Natural killer cell (primary cell): ENCODE measurements at regions not wholly inside any gene's neighbourhood (a gene's known extent, or its start where the extent isn't known, plus 50 kb on each side); places are given as distances from the start of the nearest gene placed in this dataset.

Experiments used
- ATAC-seq, 3 donors: fragments of 150-1000 bp in 2 of 3; fragments of 200-7000 bp in 1 of 3; cut with Tn5 transposase; 1 replicate in 1 of 3; 2 replicates in 2 of 3; pipeline ENCODE4 v1.10.0; 2021; ENCODE audit warnings: mild to moderate bottlenecking in 2 of 3, moderate library complexity in 2 of 3
- DNase-seq, 2 donors: peaks; one replicate each; pipeline versions ENCODE4 v3.0.0 to v3.0.0-alpha.2; 2013 to 2021; ENCODE audit warnings: mixed read lengths in 1 of 2
- H3K27ac ChIP-seq: one replicate; pipeline ENCODE4 v1.5.1; 2013; ENCODE audit warnings: mild to moderate bottlenecking, low read length
- H3K27me3 ChIP-seq: one replicate; pipeline ENCODE4 v1.6.1; 2013; ENCODE audit warnings: low read length; ENCODE audit not compliant: control insufficient read depth, insufficient read depth
- H3K36me3 ChIP-seq: one replicate; pipeline ENCODE4 v1.6.1; 2013; ENCODE audit warnings: low read length; ENCODE audit not compliant: control insufficient read depth, insufficient read depth
- H3K4me1 ChIP-seq: one replicate; pipeline ENCODE4 v1.6.1; 2013; ENCODE audit warnings: low read length; ENCODE audit not compliant: control insufficient read depth, insufficient read depth
- H3K4me3 ChIP-seq: one replicate; pipeline ENCODE4 v1.5.1; 2013; ENCODE audit warnings: low read length
- H3K9me3 ChIP-seq: one replicate; pipeline ENCODE4 v1.6.1; 2013; ENCODE audit warnings: low read length; ENCODE audit not compliant: control insufficient read depth, insufficient read depth
- H3K27ac Mint-ChIP-seq, 2 donors: one replicate each; pipeline ENCODE4 v1.8.0; 2022; ENCODE audit warnings: mild to moderate bottlenecking in 2 of 2, mixed read lengths in 2 of 2, moderate library complexity in 1 of 2
- H3K27me3 Mint-ChIP-seq, 2 donors: one replicate each; pipeline ENCODE4 v1.8.0; 2022; ENCODE audit warnings: low read depth in 2 of 2, mixed read lengths in 2 of 2
- H3K36me3 Mint-ChIP-seq: one replicate; pipeline ENCODE4 v1.8.0; 2022; ENCODE audit warnings: mixed read lengths
- H3K4me1 Mint-ChIP-seq, 2 donors: one replicate each; pipeline ENCODE4 v1.8.0; 2022; ENCODE audit warnings: mixed read lengths in 2 of 2
- H3K4me3 Mint-ChIP-seq: one replicate; pipeline ENCODE4 v1.8.0; 2022; ENCODE audit warnings: mild to moderate bottlenecking, moderate library complexity, mixed read lengths
- H3K9me3 Mint-ChIP-seq, 2 donors: one replicate each; pipeline ENCODE4 v1.8.0; 2022; ENCODE audit warnings: mixed read lengths in 2 of 2
- CTCF ChIP-seq: fragments of 200-600 bp; IDR thresholded peaks from one replicate; pipeline ENCODE4 v1.8.0; 2022; ENCODE audit warnings: antibody characterized with exemption
- WGBS: methylation state at CpG from one replicate; pipeline ENCODE4 v1.1.7; 2013; ENCODE audit warnings: missing lambda C conversion rate; ENCODE audit not compliant: insufficient coverage; 5-methylcytosine and 5-hydroxymethylcytosine counted together
- intact Hi-C: fragments of 100-400 bp; cut with micrococcal nuclease; formaldehyde crosslinking; loops from one replicate; pipeline ENCODE4 v1.14.2; 2022

- Histone ChIP-seq H3K27me3 (no peaks in the 10 kb centered on the region), H3K36me3 (no peaks in the 10 kb centered on the region), H3K27ac (no peak overlapping the region), H3K9me3 (no peaks in the 10 kb centered on the region), H3K4me1 (no peaks in the 10 kb centered on the region), H3K4me3 (no peak overlapping the region)
- H3K4me3 Mint-ChIP-seq, result no peak overlapping the region
- no peak overlapping the region for H3K27ac Mint-ChIP-seq
- peaks cover 24 to 25% of the 10 kb centered on the region in 2 donors for H3K27me3 Mint-ChIP-seq
- intact Hi-C loops, result no loop called here
- DNase-seq, result no peak
- no peaks in the 10 kb centered on the region for H3K36me3 Mint-ChIP-seq
- H3K4me1 Mint-ChIP-seq, result no peaks in the 10 kb centered on the region
- 50% methylated on average over 14 of the region's 14 CpGs for WGBS
- ATAC-seq, result no peak
- H3K9me3 Mint-ChIP-seq, result no peaks in the 10 kb centered on the region
- TF ChIP-seq CTCF, result no peak
Observed at GRCh38 chr20:57061051-57061900, 205.2 kb downstream of the BMP7 start.

- no peak for TF ChIP-seq CTCF
Observed at GRCh38 chr20:57062241-57062640, 204.2 kb downstream of the BMP7 start.

GRCh38 chr20:57062696-57063270 is 203.7 kb downstream of the BMP7 start:
- no peak for DNase-seq
- Mint-ChIP-seq H3K36me3 (no peaks in the 10 kb centered on the region), H3K4me3 (no peak overlapping the region), H3K27me3 (peaks cover 25 to 28% of the 10 kb centered on the region in 2 donors), H3K27ac (no peak overlapping the region), H3K4me1 (no peaks in the 10 kb centered on the region), H3K9me3 (no peaks in the 10 kb centered on the region)
- H3K27me3 ChIP-seq, result no peaks in the 10 kb centered on the region
- no peaks in the 10 kb centered on the region for H3K9me3 ChIP-seq
- H3K27ac ChIP-seq, result no peak overlapping the region
- H3K4me1 ChIP-seq, result no peaks in the 10 kb centered on the region
- H3K4me3 ChIP-seq, result no peak overlapping the region
- ATAC-seq, result no peak
- H3K36me3 ChIP-seq, result no peaks in the 10 kb centered on the region
- intact Hi-C loops, result no loop called here
- no peak for TF ChIP-seq CTCF
- 70% methylated on average over 4 of the region's 8 CpGs for WGBS

More at GRCh38 chr20:57062241-57062640, 204.2 kb downstream of the BMP7 start:
- DNase-seq, result no peak
- no peaks in the 10 kb centered on the region for H3K36me3 ChIP-seq
- no peak overlapping the region for H3K27ac ChIP-seq
- Mint-ChIP-seq H3K36me3 (no peaks in the 10 kb centered on the region), H3K4me1 (no peaks in the 10 kb centered on the region), H3K27me3 (peaks cover 25 to 27% of the 10 kb centered on the region in 2 donors), H3K27ac (no peak overlapping the region), H3K9me3 (no peaks in the 10 kb centered on the region), H3K4me3 (no peak overlapping the region)
- ATAC-seq, result no peak
- H3K4me3 ChIP-seq, result no peak overlapping the region
- 84% methylated on average over 4 of the region's 4 CpGs for WGBS
- H3K4me1 ChIP-seq, result no peaks in the 10 kb centered on the region
- H3K9me3 ChIP-seq, result no peaks in the 10 kb centered on the region
- no peaks in the 10 kb centered on the region for H3K27me3 ChIP-seq
- intact Hi-C loops, result no loop called here
